WTC11 (cell line): ENCODE measurements at regions not wholly inside any gene's neighbourhood (a gene's known extent, or its start where the extent isn't known, plus 50 kb on each side); places are given as distances from the start of the nearest gene placed in this dataset.
A peak's percentile ranks its signal among the peaks of the same experiment; 100 is the strongest.

Source experiments
- ATAC-seq: fragments of 200-7000 bp; cut with Tn5 transposase; 2 replicates; pipeline ENCODE4 v1.10.0; 2021; ENCODE audit warnings: mild to moderate bottlenecking, moderate library complexity
- CTCF ChIA-PET: fragments of 300-600 bp; sonication (Branson Sonifier 250); formaldehyde crosslinking; loops from one replicate; lab custom pipeline; 2021; ENCODE audit warnings: antibody characterized with exemption; lab: Charles Lee
- POLR2A ChIA-PET: fragments of 350-600 bp; sonication (Branson Sonifier 250); formaldehyde crosslinking; loops from one replicate; lab custom pipeline; 2021; ENCODE audit warnings: antibody characterized with exemption; lab: Charles Lee
- DNase-seq: peaks from one replicate; pipeline ENCODE4 v3.0.0; 2021; ENCODE audit warnings: low spot score
- H3K27ac Mint-ChIP-seq: 2 replicates; pipeline ENCODE4 v1.8.0; 2021; ENCODE audit warnings: mixed read lengths
- H3K27me3 Mint-ChIP-seq: 2 replicates; pipeline ENCODE4 v1.8.0; 2021; ENCODE audit warnings: low read depth, mild to moderate bottlenecking, moderate library complexity, mixed read lengths
- H3K36me3 Mint-ChIP-seq: 2 replicates; pipeline ENCODE4 v1.8.0; 2021; ENCODE audit warnings: mixed read lengths
- H3K4me1 Mint-ChIP-seq: 2 replicates; pipeline ENCODE4 v1.8.0; 2022; ENCODE audit warnings: mixed read lengths
- H3K4me3 Mint-ChIP-seq: 2 replicates; pipeline ENCODE4 v1.8.0; 2021; ENCODE audit warnings: mild to moderate bottlenecking, moderate library complexity, mixed read lengths
- H3K9me3 Mint-ChIP-seq: 2 replicates; pipeline ENCODE4 v1.8.0; 2021; ENCODE audit warnings: mixed read lengths
- ATF1 ChIP-seq: sonication (generic); formaldehyde crosslinking; IDR thresholded peaks from 2 replicates; pipeline ENCODE4 v1.8.1; 2023; ENCODE audit warnings: mild to moderate bottlenecking, moderate library complexity, missing genetic modification reagents
- CBFB ChIP-seq: sonication (generic); formaldehyde crosslinking; IDR thresholded peaks from 2 replicates; pipeline ENCODE4 v1.8.1; 2022; ENCODE audit warnings: mild to moderate bottlenecking, low read depth, missing genetic modification reagents
- CREM ChIP-seq: sonication (generic); formaldehyde crosslinking; IDR thresholded peaks from 2 replicates; pipeline ENCODE4 v1.8.1; 2022; ENCODE audit warnings: mild to moderate bottlenecking, missing genetic modification reagents, moderate library complexity
- FOXJ3 ChIP-seq: sonication (generic); formaldehyde crosslinking; IDR thresholded peaks from 2 replicates; pipeline ENCODE4 v1.9.0; 2021; ENCODE audit warnings: missing genetic modification reagents, mild to moderate bottlenecking, borderline replicate concordance
- GRHL2 ChIP-seq: fragments of 250-450 bp; sonication (Bioruptor Pico); IDR thresholded peaks from 2 replicates; pipeline ENCODE4 v1.8.0; 2022; ENCODE audit warnings: mild to moderate bottlenecking, moderate library complexity; ENCODE audit not compliant: insufficient replicate concordance, severe bottlenecking
- KAT7 ChIP-seq: sonication (generic); formaldehyde crosslinking; IDR thresholded peaks from 2 replicates; pipeline ENCODE4 v1.8.1; 2023; ENCODE audit warnings: missing genetic modification reagents, mild to moderate bottlenecking, borderline replicate concordance
- NFYB ChIP-seq: sonication (generic); formaldehyde crosslinking; conservative IDR thresholded peaks from 2 replicates; pipeline ENCODE4 v1.8.0; 2022; ENCODE audit warnings: low read depth, missing genetic modification reagents
- RELA ChIP-seq: sonication (generic); formaldehyde crosslinking; IDR thresholded peaks from 2 replicates; pipeline ENCODE4 v1.8.1; 2022; ENCODE audit warnings: missing genetic modification reagents, mild to moderate bottlenecking, borderline replicate concordance
- RORB ChIP-seq: fragments of 250-450 bp; sonication (Bioruptor Pico); IDR thresholded peaks from 2 replicates; pipeline ENCODE4 v1.9.0; 2021; ENCODE audit warnings: mild to moderate bottlenecking
- SMAD4 ChIP-seq: sonication (generic); formaldehyde crosslinking; IDR thresholded peaks from 2 replicates; pipeline ENCODE4 v1.8.0; 2022; ENCODE audit warnings: mild to moderate bottlenecking, missing genetic modification reagents
- ZNF263 ChIP-seq: sonication (generic); formaldehyde crosslinking; IDR thresholded peaks from 2 replicates; pipeline ENCODE4 v1.8.1; 2022; ENCODE audit warnings: low read depth, mild to moderate bottlenecking, moderate library complexity, missing genetic modification reagents
- TF ChIP-seq, protein P1 (sequence below): sonication (generic); formaldehyde crosslinking; IDR thresholded peaks from 2 replicates; pipeline ENCODE4 v1.8.1; 2022; ENCODE audit warnings: mild to moderate bottlenecking, moderate library complexity, missing genetic modification reagents
- TF ChIP-seq, protein P2 (sequence below): fragments of 250-450 bp; sonication (Bioruptor Pico); IDR thresholded peaks from 2 replicates; pipeline ENCODE4 v1.9.0; 2021; ENCODE audit warnings: moderate library complexity, mild to moderate bottlenecking, inconsistent platforms, borderline replicate concordance
- TF ChIP-seq, protein P3 (sequence below): sonication (generic); formaldehyde crosslinking; IDR thresholded peaks from 2 replicates; pipeline ENCODE4 v1.8.1; 2023; ENCODE audit warnings: mild to moderate bottlenecking, missing genetic modification reagents, moderate library complexity
- TF ChIP-seq, protein P4 (sequence below): sonication (generic); formaldehyde crosslinking; IDR thresholded peaks from 2 replicates; pipeline ENCODE4 v1.8.1; 2022; ENCODE audit warnings: missing genetic modification reagents, borderline replicate concordance
- TF ChIP-seq, protein P5 (sequence below): sonication (generic); formaldehyde crosslinking; IDR thresholded peaks from 2 replicates; pipeline ENCODE4 v1.8.0; 2022; ENCODE audit warnings: mild to moderate bottlenecking, missing genetic modification reagents
- TF ChIP-seq, protein P6 (sequence below): sonication (generic); formaldehyde crosslinking; IDR thresholded peaks from 2 replicates; pipeline ENCODE4 v1.8.0; 2022; ENCODE audit warnings: mild to moderate bottlenecking, missing genetic modification reagents
- TF ChIP-seq, protein P7 (sequence below): fragments of 250-450 bp; sonication (Bioruptor Pico); IDR thresholded peaks from 2 replicates; pipeline ENCODE4 v1.8.0; 2021; ENCODE audit warnings: mild to moderate bottlenecking

DNA sequence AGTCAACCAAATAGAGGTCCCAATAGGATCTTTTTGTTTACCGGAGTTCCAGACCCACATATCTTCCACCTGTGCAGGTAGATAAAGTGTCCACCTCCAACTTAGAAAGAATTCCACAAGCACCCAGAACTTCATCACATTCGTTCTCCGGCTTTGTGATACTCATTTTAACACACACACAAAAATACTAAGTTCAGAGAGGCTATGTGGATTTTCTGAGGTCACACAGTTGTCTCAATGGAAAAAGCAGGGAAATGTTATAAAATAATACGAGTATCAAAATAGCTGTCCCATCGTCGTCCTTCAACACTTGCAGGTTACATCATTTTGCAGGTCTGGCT lies 137.5 kb downstream of the TMCO5A start:
- DNase-seq (no peak), ATAC-seq (no peak)
- Mint-ChIP-seq H3K27ac (peak overlapping the region; percentile 89; the same call in 1 of the 2 replicates), H3K9me3 (no peaks in the 10 kb centered on the region), H3K27me3 (peaks cover 75% of the 10 kb centered on the region), H3K36me3 (no peaks in the 10 kb centered on the region), H3K4me3 (peak overlapping the region; percentile 82), H3K4me1 (peaks cover 61% of the 10 kb centered on the region)
- TF ChIP-seq CBFB (CRISPR knock-in tag) = no peak
- TF ChIP-seq, protein P1, sequence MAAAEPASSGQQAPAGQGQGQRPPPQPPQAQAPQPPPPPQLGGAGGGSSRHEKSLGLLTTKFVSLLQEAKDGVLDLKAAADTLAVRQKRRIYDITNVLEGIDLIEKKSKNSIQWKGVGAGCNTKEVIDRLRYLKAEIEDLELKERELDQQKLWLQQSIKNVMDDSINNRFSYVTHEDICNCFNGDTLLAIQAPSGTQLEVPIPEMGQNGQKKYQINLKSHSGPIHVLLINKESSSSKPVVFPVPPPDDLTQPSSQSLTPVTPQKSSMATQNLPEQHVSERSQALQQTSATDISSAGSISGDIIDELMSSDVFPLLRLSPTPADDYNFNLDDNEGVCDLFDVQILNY (CRISPR knock-in tag) = no peak
- TF ChIP-seq, protein P2, sequence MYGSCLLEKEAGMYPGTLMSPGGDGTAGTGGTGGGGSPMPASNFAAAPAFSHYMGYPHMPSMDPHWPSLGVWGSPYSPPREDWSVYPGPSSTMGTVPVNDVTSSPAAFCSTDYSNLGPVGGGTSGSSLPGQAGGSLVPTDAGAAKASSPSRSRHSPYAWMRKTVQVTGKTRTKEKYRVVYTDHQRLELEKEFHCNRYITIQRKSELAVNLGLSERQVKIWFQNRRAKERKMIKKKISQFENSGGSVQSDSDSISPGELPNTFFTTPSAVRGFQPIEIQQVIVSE (CRISPR knock-in tag) = no peak
- TF ChIP-seq, protein P3, sequence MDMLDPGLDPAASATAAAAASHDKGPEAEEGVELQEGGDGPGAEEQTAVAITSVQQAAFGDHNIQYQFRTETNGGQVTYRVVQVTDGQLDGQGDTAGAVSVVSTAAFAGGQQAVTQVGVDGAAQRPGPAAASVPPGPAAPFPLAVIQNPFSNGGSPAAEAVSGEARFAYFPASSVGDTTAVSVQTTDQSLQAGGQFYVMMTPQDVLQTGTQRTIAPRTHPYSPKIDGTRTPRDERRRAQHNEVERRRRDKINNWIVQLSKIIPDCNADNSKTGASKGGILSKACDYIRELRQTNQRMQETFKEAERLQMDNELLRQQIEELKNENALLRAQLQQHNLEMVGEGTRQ (CRISPR knock-in tag) = no peak
- no peak for TF ChIP-seq SMAD4 (CRISPR knock-in tag)
- TF ChIP-seq, protein P4, sequence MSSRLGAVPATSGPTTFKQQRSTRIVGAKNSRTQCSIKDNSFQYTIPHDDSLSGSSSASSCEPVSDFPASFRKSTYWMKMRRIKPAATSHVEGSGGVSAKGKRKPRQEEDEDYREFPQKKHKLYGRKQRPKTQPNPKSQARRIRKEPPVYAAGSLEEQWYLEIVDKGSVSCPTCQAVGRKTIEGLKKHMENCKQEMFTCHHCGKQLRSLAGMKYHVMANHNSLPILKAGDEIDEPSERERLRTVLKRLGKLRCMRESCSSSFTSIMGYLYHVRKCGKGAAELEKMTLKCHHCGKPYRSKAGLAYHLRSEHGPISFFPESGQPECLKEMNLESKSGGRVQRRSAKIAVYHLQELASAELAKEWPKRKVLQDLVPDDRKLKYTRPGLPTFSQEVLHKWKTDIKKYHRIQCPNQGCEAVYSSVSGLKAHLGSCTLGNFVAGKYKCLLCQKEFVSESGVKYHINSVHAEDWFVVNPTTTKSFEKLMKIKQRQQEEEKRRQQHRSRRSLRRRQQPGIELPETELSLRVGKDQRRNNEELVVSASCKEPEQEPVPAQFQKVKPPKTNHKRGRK (CRISPR knock-in tag) = no peak
- TF ChIP-seq RELA = no peak
- TF ChIP-seq, protein P5, sequence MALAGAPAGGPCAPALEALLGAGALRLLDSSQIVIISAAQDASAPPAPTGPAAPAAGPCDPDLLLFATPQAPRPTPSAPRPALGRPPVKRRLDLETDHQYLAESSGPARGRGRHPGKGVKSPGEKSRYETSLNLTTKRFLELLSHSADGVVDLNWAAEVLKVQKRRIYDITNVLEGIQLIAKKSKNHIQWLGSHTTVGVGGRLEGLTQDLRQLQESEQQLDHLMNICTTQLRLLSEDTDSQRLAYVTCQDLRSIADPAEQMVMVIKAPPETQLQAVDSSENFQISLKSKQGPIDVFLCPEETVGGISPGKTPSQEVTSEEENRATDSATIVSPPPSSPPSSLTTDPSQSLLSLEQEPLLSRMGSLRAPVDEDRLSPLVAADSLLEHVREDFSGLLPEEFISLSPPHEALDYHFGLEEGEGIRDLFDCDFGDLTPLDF (CRISPR knock-in tag) = no peak
- TF ChIP-seq KAT7 (CRISPR knock-in tag) = no peak
- TF ChIP-seq, protein P6, sequence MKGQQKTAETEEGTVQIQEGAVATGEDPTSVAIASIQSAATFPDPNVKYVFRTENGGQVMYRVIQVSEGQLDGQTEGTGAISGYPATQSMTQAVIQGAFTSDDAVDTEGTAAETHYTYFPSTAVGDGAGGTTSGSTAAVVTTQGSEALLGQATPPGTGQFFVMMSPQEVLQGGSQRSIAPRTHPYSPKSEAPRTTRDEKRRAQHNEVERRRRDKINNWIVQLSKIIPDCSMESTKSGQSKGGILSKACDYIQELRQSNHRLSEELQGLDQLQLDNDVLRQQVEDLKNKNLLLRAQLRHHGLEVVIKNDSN = no peak
- TF ChIP-seq CREM (CRISPR knock-in tag) = no peak
- TF ChIP-seq ZNF263 = no peak
- TF ChIP-seq, protein P7, sequence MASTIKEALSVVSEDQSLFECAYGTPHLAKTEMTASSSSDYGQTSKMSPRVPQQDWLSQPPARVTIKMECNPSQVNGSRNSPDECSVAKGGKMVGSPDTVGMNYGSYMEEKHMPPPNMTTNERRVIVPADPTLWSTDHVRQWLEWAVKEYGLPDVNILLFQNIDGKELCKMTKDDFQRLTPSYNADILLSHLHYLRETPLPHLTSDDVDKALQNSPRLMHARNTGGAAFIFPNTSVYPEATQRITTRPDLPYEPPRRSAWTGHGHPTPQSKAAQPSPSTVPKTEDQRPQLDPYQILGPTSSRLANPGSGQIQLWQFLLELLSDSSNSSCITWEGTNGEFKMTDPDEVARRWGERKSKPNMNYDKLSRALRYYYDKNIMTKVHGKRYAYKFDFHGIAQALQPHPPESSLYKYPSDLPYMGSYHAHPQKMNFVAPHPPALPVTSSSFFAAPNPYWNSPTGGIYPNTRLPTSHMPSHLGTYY (CRISPR knock-in tag) = no peak
- TF ChIP-seq RORB (CRISPR knock-in tag) = no peak
- TF ChIP-seq FOXJ3 (CRISPR knock-in tag) = no peak
- no peak for TF ChIP-seq ATF1 (CRISPR knock-in tag)
- TF ChIP-seq GRHL2 (CRISPR knock-in tag) = no peak
- no peak for TF ChIP-seq NFYB
- ChIA-PET CTCF (interaction anchor here (0.6 to 1.5 kb wide), 4 partner anchors 13 to 836 kb away, joined by 3 to 10 read pairs (median 6); partner anchors contain the start of gene RASGRP1), POLR2A (interaction anchor here (0.7 to 1.1 kb wide), 4 partner anchors 177 to 368 kb away, joined by 3 to 8 read pairs (median 4); partner anchors contain the start of gene SPRED1)
